Endothelial cell (in vitro differentiated cells): ENCODE measurements at regions not wholly inside any gene's neighbourhood (a gene's known extent, or its start where the extent isn't known, plus 50 kb on each side); places are given as distances from the start of the nearest gene placed in this dataset.

Experiments used
- DNase-seq: peaks from one replicate; pipeline ENCODE4 v3.0.0; 2021; ENCODE audit warnings: low spot score
- H3K27ac Mint-ChIP-seq: one replicate; pipeline ENCODE4 v1.8.0; 2021; ENCODE audit warnings: mixed read lengths, inconsistent platforms; ENCODE audit not compliant: unreplicated experiment
- H3K27me3 Mint-ChIP-seq: one replicate; pipeline ENCODE4 v1.8.0; 2021; ENCODE audit warnings: mild to moderate bottlenecking, moderate library complexity, mixed read lengths, inconsistent platforms; ENCODE audit not compliant: unreplicated experiment
- H3K36me3 Mint-ChIP-seq: one replicate; pipeline ENCODE4 v1.8.0; 2021; ENCODE audit warnings: mild to moderate bottlenecking, low read depth, mixed read lengths, inconsistent platforms; ENCODE audit not compliant: unreplicated experiment
- H3K4me1 Mint-ChIP-seq: one replicate; pipeline ENCODE4 v1.8.0; 2021; ENCODE audit warnings: mild to moderate bottlenecking, mixed read lengths, inconsistent platforms; ENCODE audit not compliant: unreplicated experiment
- H3K4me3 Mint-ChIP-seq: one replicate; pipeline ENCODE4 v1.8.0; 2021; ENCODE audit warnings: mild to moderate bottlenecking, mixed read lengths, inconsistent platforms; ENCODE audit not compliant: unreplicated experiment
- H3K9me3 Mint-ChIP-seq: one replicate; pipeline ENCODE4 v1.8.0; 2021; ENCODE audit warnings: mixed read lengths, inconsistent platforms; ENCODE audit not compliant: unreplicated experiment
- TF ChIP-seq, protein P1 (sequence below): fragments of 200-600 bp; sonication (generic); IDR thresholded peaks from one replicate; pipeline ENCODE4 v1.5.0; 2021; ENCODE audit warnings: antibody characterized with exemption; ENCODE audit not compliant: unreplicated experiment

DNA sequence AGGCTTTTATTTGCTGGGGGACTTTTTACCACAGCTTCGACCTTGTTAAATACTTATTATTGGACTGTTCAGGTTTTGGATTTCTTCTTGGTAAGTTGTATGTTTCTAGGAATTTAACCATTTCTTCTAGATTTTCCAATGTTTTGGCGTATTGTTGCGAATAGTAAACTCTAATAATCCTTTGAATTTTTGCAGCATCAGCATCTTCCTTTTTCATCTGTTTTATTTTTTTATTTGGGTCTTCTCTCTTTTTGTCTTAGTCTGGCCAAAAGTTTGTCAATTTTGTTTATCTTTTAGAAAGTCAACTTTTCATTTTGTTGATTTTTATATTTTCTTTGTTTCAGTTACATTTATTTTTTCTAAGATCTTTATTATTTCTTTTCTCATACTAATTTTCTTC is 1272.0 kb downstream of the HACE1 start:
- H3K27ac Mint-ChIP-seq, result no peak overlapping the region
- no peaks in the 10 kb centered on the region for H3K4me1 Mint-ChIP-seq
- no peak for DNase-seq
- H3K36me3 Mint-ChIP-seq, result no peaks in the 10 kb centered on the region
- H3K9me3 Mint-ChIP-seq, result no peaks in the 10 kb centered on the region
- TF ChIP-seq, protein P1, sequence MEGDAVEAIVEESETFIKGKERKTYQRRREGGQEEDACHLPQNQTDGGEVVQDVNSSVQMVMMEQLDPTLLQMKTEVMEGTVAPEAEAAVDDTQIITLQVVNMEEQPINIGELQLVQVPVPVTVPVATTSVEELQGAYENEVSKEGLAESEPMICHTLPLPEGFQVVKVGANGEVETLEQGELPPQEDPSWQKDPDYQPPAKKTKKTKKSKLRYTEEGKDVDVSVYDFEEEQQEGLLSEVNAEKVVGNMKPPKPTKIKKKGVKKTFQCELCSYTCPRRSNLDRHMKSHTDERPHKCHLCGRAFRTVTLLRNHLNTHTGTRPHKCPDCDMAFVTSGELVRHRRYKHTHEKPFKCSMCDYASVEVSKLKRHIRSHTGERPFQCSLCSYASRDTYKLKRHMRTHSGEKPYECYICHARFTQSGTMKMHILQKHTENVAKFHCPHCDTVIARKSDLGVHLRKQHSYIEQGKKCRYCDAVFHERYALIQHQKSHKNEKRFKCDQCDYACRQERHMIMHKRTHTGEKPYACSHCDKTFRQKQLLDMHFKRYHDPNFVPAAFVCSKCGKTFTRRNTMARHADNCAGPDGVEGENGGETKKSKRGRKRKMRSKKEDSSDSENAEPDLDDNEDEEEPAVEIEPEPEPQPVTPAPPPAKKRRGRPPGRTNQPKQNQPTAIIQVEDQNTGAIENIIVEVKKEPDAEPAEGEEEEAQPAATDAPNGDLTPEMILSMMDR, result no peak
- H3K4me3 Mint-ChIP-seq, result no peak overlapping the region
- no peaks in the 10 kb centered on the region for H3K27me3 Mint-ChIP-seq

DNA sequence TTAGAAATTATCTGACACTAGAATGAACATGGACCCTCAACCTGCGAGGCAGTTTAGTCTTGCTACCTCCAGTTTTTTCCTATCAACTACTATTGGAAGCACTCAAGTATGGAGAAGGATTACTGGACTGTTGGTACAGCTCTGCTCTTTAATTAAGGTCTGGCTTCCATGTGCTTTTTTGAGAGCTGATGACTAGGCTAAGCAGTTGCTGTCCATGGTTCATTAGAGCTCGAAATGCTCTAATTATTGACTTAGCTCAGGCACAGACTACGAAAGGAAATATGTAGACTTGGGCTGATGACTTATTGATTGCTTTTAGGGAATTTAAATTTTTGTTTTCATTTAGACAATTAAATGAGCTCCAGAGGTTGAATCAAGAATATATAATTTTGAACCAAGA is 1281.6 kb downstream of the HACE1 start:
- H3K36me3 Mint-ChIP-seq, result no peaks in the 10 kb centered on the region
- no peaks in the 10 kb centered on the region for H3K4me1 Mint-ChIP-seq
- no peaks in the 10 kb centered on the region for H3K27me3 Mint-ChIP-seq
- H3K9me3 Mint-ChIP-seq, result no peaks in the 10 kb centered on the region
- TF ChIP-seq, protein P1, result no peak
- no peak for DNase-seq
- H3K4me3 Mint-ChIP-seq, result no peak overlapping the region
- H3K27ac Mint-ChIP-seq, result no peak overlapping the region

DNA sequence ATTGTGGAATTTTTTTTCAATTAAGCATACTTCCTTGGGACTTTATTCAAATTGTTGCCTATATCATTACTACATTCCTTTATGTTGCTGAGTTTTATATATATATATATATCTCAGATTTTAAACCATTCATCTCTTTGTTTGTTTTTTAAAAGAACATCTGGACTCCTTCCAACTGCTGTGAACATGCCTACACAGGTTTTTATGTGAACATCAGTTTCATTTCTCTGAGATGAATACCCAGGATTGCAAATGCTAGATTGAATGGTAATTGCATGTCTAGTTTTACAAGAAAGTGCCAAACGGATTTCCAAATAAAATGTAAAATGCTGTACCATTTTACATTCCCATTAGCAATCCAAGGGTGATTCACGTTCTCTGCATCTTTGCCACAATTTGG is 1289.3 kb downstream of the HACE1 start:
- Mint-ChIP-seq H3K36me3 (no peaks in the 10 kb centered on the region), H3K4me3 (no peak overlapping the region), H3K4me1 (peaks cover 2% of the 10 kb centered on the region), H3K9me3 (no peaks in the 10 kb centered on the region), H3K27me3 (no peaks in the 10 kb centered on the region), H3K27ac (no peak overlapping the region)
- DNase-seq, result no peak
- TF ChIP-seq, protein P1, result no peak

DNA sequence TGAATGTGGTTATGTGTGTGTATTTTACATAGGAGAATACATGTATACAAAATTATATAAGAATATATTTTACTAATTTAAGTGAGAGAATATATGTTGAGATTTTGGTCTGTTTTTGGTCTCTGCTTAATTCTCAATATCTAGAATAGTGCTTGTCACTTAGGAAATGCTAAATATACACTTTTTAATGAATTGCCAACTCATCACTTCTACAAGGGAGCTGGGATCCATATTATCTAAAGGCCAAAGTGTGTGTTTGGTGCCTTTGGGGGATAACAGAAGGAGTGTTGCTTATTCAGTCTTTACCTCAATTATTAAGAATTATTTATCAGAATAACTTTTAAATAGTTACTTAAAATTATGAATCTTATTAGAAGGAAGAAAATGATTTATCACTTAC is 1304.8 kb downstream of the HACE1 start:
- H3K4me1 Mint-ChIP-seq, result no peaks in the 10 kb centered on the region
- H3K27ac Mint-ChIP-seq, result no peak overlapping the region
- no peaks in the 10 kb centered on the region for H3K9me3 Mint-ChIP-seq
- TF ChIP-seq, protein P1, result no peak
- no peak for DNase-seq
- H3K36me3 Mint-ChIP-seq, result no peaks in the 10 kb centered on the region
- no peak overlapping the region for H3K4me3 Mint-ChIP-seq
- no peaks in the 10 kb centered on the region for H3K27me3 Mint-ChIP-seq

DNA sequence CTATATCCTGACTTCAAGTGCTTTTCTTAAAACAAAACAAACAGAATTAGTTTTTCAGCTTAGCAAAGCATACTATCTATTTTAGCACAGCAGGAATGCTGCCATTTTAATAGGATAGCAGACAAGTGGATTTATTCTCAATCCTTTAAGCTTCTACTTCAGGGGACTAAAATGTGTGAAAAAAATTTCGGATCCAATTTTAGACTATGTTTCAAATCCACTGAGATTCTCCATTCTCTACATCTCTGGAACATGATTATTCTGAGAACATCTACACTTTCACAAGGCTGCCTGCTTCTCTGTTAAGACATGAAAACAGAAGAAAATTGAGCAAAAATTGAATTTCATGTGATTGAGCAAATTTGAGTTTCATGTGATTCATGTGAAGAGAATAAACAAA is 1321.3 kb downstream of the HACE1 start:
- DNase-seq, result no peak

More for the DNA sequence above, 1321.3 kb downstream of the HACE1 start:
- no peaks in the 10 kb centered on the region for H3K36me3 Mint-ChIP-seq
- TF ChIP-seq, protein P1, result no peak
- no peak overlapping the region for H3K4me3 Mint-ChIP-seq
- no peak overlapping the region for H3K27ac Mint-ChIP-seq
- no peaks in the 10 kb centered on the region for H3K9me3 Mint-ChIP-seq
- no peaks in the 10 kb centered on the region for H3K4me1 Mint-ChIP-seq
- peaks cover 4% of the 10 kb centered on the region for H3K27me3 Mint-ChIP-seq
